T47D (cell line): ENCODE measurements at regions not wholly inside any gene's neighbourhood (a gene's known extent, or its start where the extent isn't known, plus 50 kb on each side); places are given as distances from the start of the nearest gene placed in this dataset.

Experiments used
- DNase-seq, 2 experiments: peaks; one replicate each; pipeline versions ENCODE4 v3.0.0 to v3.0.0-alpha.2; 2011 to 2012; ENCODE audit warnings: low read depth in 1 of 2, low spot score in 1 of 2
- JUND ChIP-seq: IDR thresholded peaks from 2 replicates; pipeline ENCODE4 v1.6.1; 2012; ENCODE audit warnings: low read depth
- in situ Hi-C: cut with HindIII; loops from 2 replicates; pipeline ENCODE4 v1.10.0; 2016; ENCODE audit warnings: low sequenced_read_pairs, low pct_unique_long_range_greater_than_20kb

GRCh38 chr20:24056491-24056890, 67.9 kb upstream of the GGTLC1 start:
- no peak for DNase-seq
- in situ Hi-C loops, result no loop called here
- TF ChIP-seq JUND, result no peak

GRCh38 chr20:24052599-24053275, 64.2 kb upstream of the GGTLC1 start:
- no peak for TF ChIP-seq JUND
- no peak for DNase-seq
- in situ Hi-C loops, result no loop called here

- in situ Hi-C loops, result no loop called here
These were observed 62.6 kb upstream of the GGTLC1 start for GRCh38 chr20:24051160-24051559.

GRCh38 chr20:24050119-24050518, 61.5 kb upstream of the GGTLC1 start:
- no peak for TF ChIP-seq JUND
- in situ Hi-C loops, result no loop called here

More at GRCh38 chr20:24051160-24051559, 62.6 kb upstream of the GGTLC1 start:
- TF ChIP-seq JUND, result no peak
- DNase-seq, result no peak

GRCh38 chr20:24049081-24049480, 60.5 kb upstream of the GGTLC1 start:
- in situ Hi-C loops, result no loop called here
- no peak for TF ChIP-seq JUND
- DNase-seq, result no peak

More at GRCh38 chr20:24050119-24050518, 61.5 kb upstream of the GGTLC1 start:
- DNase-seq, result no peak

GRCh38 chr20:24048024-24048611, 59.5 kb upstream of the GGTLC1 start:
- TF ChIP-seq JUND, result no peak
- DNase-seq, result peak in 1 of 2 experiments; percentile 42
- in situ Hi-C loops, result no loop called here

GRCh38 chr20:24046888-24047287, 58.3 kb upstream of the GGTLC1 start:
- in situ Hi-C loops, result no loop called here
- no peak for DNase-seq
- no peak for TF ChIP-seq JUND

GRCh38 chr20:24045621-24046318, 57.2 kb upstream of the GGTLC1 start:
- in situ Hi-C loops, result no loop called here
- no peak for DNase-seq
- TF ChIP-seq JUND, result no peak

- TF ChIP-seq JUND, result no peak
- no peak for DNase-seq
- in situ Hi-C loops, result no loop called here
These were observed 54.7 kb upstream of the GGTLC1 start for GRCh38 chr20:24043294-24043693.

- TF ChIP-seq JUND, result no peak
- in situ Hi-C loops, result no loop called here
- no peak for DNase-seq
These were observed 54.1 kb upstream of the GGTLC1 start for GRCh38 chr20:24042646-24043045.

GRCh38 chr20:24040896-24041459, 52.4 kb upstream of the GGTLC1 start:
- DNase-seq, result peak in 1 of 2 experiments; percentile 27
- no peak for TF ChIP-seq JUND
- in situ Hi-C loops, result no loop called here

- no peak for TF ChIP-seq JUND
- in situ Hi-C loops, result no loop called here
- peak in 1 of 2 experiments; percentile 29 for DNase-seq
These were observed 50.6 kb upstream of the GGTLC1 start for GRCh38 chr20:24039196-24039595.
